ENCODE measurements at regions not wholly inside any gene's neighbourhood (a gene's known extent, or its start where the extent isn't known, plus 50 kb on each side); places are given as distances from the start of the nearest gene placed in this dataset.

- Histone ChIP-seq H3K4me3 (no peak overlapping the region), H3K27ac (ENCODE audit: low read depth) (no peak overlapping the region), H3F3A (replicated peaks; ENCODE audit: low read depth) (no peaks in the 10 kb centered on the region), H3K79me2 (replicated peaks; ENCODE audit: insufficient read depth) (no peaks in the 10 kb centered on the region), H4K20me1 (replicated peaks; ENCODE audit: insufficient read depth) (no peaks in the 10 kb centered on the region), H2AFZ (no peak overlapping the region), H3K4me2 (no peak overlapping the region), H3K36me3 (ENCODE audit: insufficient read depth) (no peaks in the 10 kb centered on the region), H3K4me1 (ENCODE audit: insufficient read depth) (no peaks in the 10 kb centered on the region), H3K9me2 (ENCODE audit: insufficient read depth) (no peaks in the 10 kb centered on the region), H3K27me3 (ENCODE audit: insufficient read depth) (no peaks in the 10 kb centered on the region)
- ATAC-seq: no peak
- H3K36me3 Mint-ChIP-seq (ENCODE audit: low read depth): peaks cover 21% of the 10 kb centered on the region; the same call in 2 of the 3 replicates
- H3K4me3 Mint-ChIP-seq: no peak overlapping the region
- no peak for DNase-seq (ENCODE audit: low spot score)
- peaks cover 2% of the 10 kb centered on the region for H3K27me3 Mint-ChIP-seq (ENCODE audit: insufficient read depth, low read depth, poor library complexity)
- no peak overlapping the region for H3K27ac Mint-ChIP-seq
- no peaks in the 10 kb centered on the region for H3K4me1 Mint-ChIP-seq
- peaks cover 98% of the 10 kb centered on the region for H3K9me3 Mint-ChIP-seq
- TF ChIP-seq ZNF462 (CRISPR knock-in tag; IDR thresholded peaks at IDR 0.05) (no peak), CTCF (conservative IDR thresholded peaks at IDR 0.05; ENCODE audit: low read depth in 2 of 2) (no peak), REST (IDR thresholded peaks at IDR 0.05; ENCODE audit: unreplicated experiment) (no peak), CREB1 (CRISPR knock-in tag; IDR thresholded peaks at IDR 0.05; ENCODE audit: low read depth) (no peak), JUNB (IDR thresholded peaks at IDR 0.05; ENCODE audit: unreplicated experiment) (no peak), EZH2phosphoT487 (IDR thresholded peaks at IDR 0.05; ENCODE audit: unreplicated experiment) (no peak), POLR2AphosphoS5 (IDR thresholded peaks at IDR 0.05; ENCODE audit: low read depth) (no peak), EZH2 (IDR thresholded peaks at IDR 0.05; ENCODE audit: low read depth, unreplicated experiment) (no peak), ZNF114 (CRISPR knock-in tag; IDR thresholded peaks at IDR 0.05) (no peak)
Observed at GRCh38 chr7:69211336-69211735, 386.9 kb upstream of the AUTS2 start.
